Mesendoderm (in vitro differentiated cells): ENCODE measurements at regions not wholly inside any gene's neighbourhood (a gene's known extent, or its start where the extent isn't known, plus 50 kb on each side); places are given as distances from the start of the nearest gene placed in this dataset.

Source experiments
- DNase-seq: peaks from one replicate; pipeline ENCODE4 v3.0.0; 2013
- H2AK5ac ChIP-seq: 2 replicates; pipeline ENCODE4 v1.6.1; 2013; ENCODE audit warnings: low read length, inconsistent platforms
- H2BK120ac ChIP-seq: 2 replicates; pipeline ENCODE4 v1.6.1; 2013; ENCODE audit warnings: low read depth, mild to moderate bottlenecking, low read length, moderate library complexity, mixed read lengths
- H2BK15ac ChIP-seq: replicated peaks from 2 replicates; pipeline ENCODE4 v1.6.1; 2013; ENCODE audit warnings: low read depth, mild to moderate bottlenecking, moderate library complexity
- H2BK5ac ChIP-seq: 2 replicates; pipeline ENCODE4 v1.6.1; 2013; ENCODE audit warnings: low read length, inconsistent platforms
- H3K18ac ChIP-seq: 2 replicates; pipeline ENCODE4 v1.6.1; 2013; ENCODE audit warnings: mild to moderate bottlenecking, low read length, mixed read lengths
- H3K23ac ChIP-seq: one replicate; pipeline ENCODE4 v1.6.1; 2013; ENCODE audit warnings: low read length
- H3K27ac ChIP-seq: 2 replicates; pipeline ENCODE4 v1.5.1; 2013; ENCODE audit warnings: low read depth, mild to moderate bottlenecking, inconsistent platforms, low read length, moderate library complexity
- H3K27me3 ChIP-seq: 2 replicates; pipeline ENCODE4 v1.6.1; 2013; ENCODE audit warnings: low read length, control low read depth, mild to moderate bottlenecking, inconsistent platforms; ENCODE audit not compliant: insufficient read depth, poor library complexity
- H3K36me3 ChIP-seq: 2 replicates; pipeline ENCODE4 v1.6.1; 2013; ENCODE audit warnings: low read length, inconsistent platforms; ENCODE audit not compliant: control insufficient read depth, insufficient read depth
- H3K4ac ChIP-seq: one replicate; pipeline ENCODE4 v1.6.1; 2013; ENCODE audit warnings: low read depth, mild to moderate bottlenecking, low read length, moderate library complexity
- H3K4me1 ChIP-seq: 2 replicates; pipeline ENCODE4 v1.6.1; 2013; ENCODE audit warnings: low read depth, low read length, inconsistent platforms; ENCODE audit not compliant: control insufficient read depth
- H3K4me2 ChIP-seq: 2 replicates; pipeline ENCODE4 v1.6.1; 2013; ENCODE audit warnings: low read length
- H3K4me3 ChIP-seq: 2 replicates; pipeline ENCODE4 v1.5.1; 2013; ENCODE audit warnings: mild to moderate bottlenecking, low read length
- H3K56ac ChIP-seq: one replicate; pipeline ENCODE4 v1.6.1; 2013; ENCODE audit warnings: low read length
- H3K79me1 ChIP-seq: 2 replicates; pipeline ENCODE4 v1.6.1; 2013; ENCODE audit warnings: low read length, inconsistent platforms
- H3K79me2 ChIP-seq: 2 replicates; pipeline ENCODE4 v1.6.1; 2013; ENCODE audit warnings: mild to moderate bottlenecking, low read length; ENCODE audit not compliant: control insufficient read depth, insufficient read depth
- H3K9ac ChIP-seq: 2 replicates; pipeline ENCODE4 v1.6.1; 2013; ENCODE audit warnings: low read length, inconsistent platforms
- H4K5ac ChIP-seq: one replicate; pipeline ENCODE4 v1.6.1; 2013; ENCODE audit warnings: low read length
- H4K8ac ChIP-seq: one replicate; pipeline ENCODE4 v1.6.1; 2013; ENCODE audit warnings: low read depth, mild to moderate bottlenecking, control low read depth, low read length, moderate library complexity
- WGBS: extraction: QIAGEN DNeasy Blood & Tissue Kit; methylation state at CpG from one replicate; pipeline ENCODE4 v1.1.7; 2013; ENCODE audit warnings: low lambda C conversion rate, missing lambda C conversion rate; ENCODE audit not compliant: insufficient coverage; ENCODE audit errors: extremely low coverage; 5-methylcytosine and 5-hydroxymethylcytosine counted together

DNA sequence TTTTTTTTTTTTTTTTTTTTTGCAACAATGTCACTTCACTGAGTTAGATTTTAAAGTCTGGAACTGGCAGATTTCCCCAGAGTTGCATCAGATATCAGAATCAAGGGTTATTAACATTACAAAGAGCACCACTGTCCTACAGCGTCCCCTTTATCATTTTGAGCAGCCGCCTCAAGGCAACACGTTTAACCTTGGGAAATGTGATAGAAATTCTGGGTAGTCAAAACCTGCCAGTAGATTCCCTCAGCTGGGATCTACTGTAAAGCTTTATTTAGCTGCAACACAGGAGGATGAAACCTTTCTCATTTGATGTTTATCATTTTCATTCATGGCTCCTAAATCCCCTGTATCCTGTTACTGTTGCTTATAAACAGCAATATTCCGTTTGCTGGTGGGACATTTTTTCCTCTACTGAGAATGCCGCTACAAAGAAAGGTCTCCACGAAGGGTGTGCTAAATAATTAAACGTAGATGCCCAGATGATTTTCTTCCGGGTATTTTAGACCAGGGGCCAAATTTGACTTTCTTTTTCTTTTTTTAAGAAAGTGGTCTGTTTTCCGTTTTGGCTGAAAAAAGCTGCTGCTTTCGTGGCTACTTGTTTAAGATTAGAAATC lies 436.1 kb upstream of the GOT2 start:
- Histone ChIP-seq H3K36me3 (no peaks in the 10 kb centered on the region), H3K4me3 (no peak overlapping the region), H2BK15ac (no peak overlapping the region), H2BK120ac (no peak overlapping the region), H3K9ac (no peak overlapping the region), H4K8ac (no peak overlapping the region), H3K79me2 (no peaks in the 10 kb centered on the region), H3K4ac (no peak overlapping the region), H2AK5ac (no peak overlapping the region), H4K5ac (no peak overlapping the region), H3K27me3 (no peaks in the 10 kb centered on the region), H3K79me1 (no peaks in the 10 kb centered on the region), H2BK5ac (no peak overlapping the region), H3K56ac (no peak overlapping the region), H3K18ac (peak overlapping the region; percentile 51), H3K27ac (no peak overlapping the region), H3K23ac (no peak overlapping the region), H3K4me2 (no peak overlapping the region), H3K4me1 (peaks cover 2% of the 10 kb centered on the region)
- peak; percentile 81 for DNase-seq
- WGBS, result no CpG with 5 or more reads among the region's 10 CpGs

DNA sequence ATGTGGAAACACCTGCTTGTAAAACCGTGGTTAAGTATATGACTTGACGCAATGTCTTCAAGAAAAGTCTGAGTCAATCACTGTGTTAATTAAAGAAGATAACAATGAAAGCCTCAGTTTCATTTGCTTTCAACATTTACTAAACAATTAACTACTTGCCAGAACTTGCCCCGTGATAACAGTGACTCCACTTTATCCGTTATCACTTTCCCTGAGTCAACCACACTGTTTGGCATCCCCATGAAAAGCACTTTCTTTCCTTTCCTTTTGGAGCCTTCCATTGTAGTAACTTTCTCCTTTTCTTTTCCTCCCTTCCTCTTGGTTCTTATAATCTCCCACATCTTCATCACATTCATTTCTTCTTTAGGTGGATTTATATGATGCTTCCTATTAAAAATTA lies 435.1 kb upstream of the GOT2 start:
- peaks cover 2% of the 10 kb centered on the region for H3K4me1 ChIP-seq
- H3K27ac ChIP-seq, result no peak overlapping the region
- H3K23ac ChIP-seq, result no peak overlapping the region
- WGBS, result no CpG with 5 or more reads among the region's 4 CpGs
- H2BK5ac ChIP-seq, result no peak overlapping the region
- no peaks in the 10 kb centered on the region for H3K79me2 ChIP-seq
- DNase-seq, result peak; percentile 62
- no peak overlapping the region for H4K8ac ChIP-seq
- no peaks in the 10 kb centered on the region for H3K79me1 ChIP-seq
- H3K4me2 ChIP-seq, result no peak overlapping the region
- no peaks in the 10 kb centered on the region for H3K27me3 ChIP-seq
- H2BK120ac ChIP-seq, result no peak overlapping the region
- H3K9ac ChIP-seq, result no peak overlapping the region
- no peak overlapping the region for H3K56ac ChIP-seq
- H2AK5ac ChIP-seq, result no peak overlapping the region
- H3K36me3 ChIP-seq, result no peaks in the 10 kb centered on the region
- H3K4ac ChIP-seq, result no peak overlapping the region
- H3K4me3 ChIP-seq, result no peak overlapping the region
- H3K18ac ChIP-seq, result no peak overlapping the region
- H4K5ac ChIP-seq, result no peak overlapping the region
- H2BK15ac ChIP-seq, result no peak overlapping the region

- H2BK120ac ChIP-seq, result no peak overlapping the region
- no peaks in the 10 kb centered on the region for H3K79me2 ChIP-seq
- H3K79me1 ChIP-seq, result no peaks in the 10 kb centered on the region
- peak overlapping the region; percentile 36 for H2BK15ac ChIP-seq
- H3K4me3 ChIP-seq, result no peak overlapping the region
- no peak overlapping the region for H3K23ac ChIP-seq
- no peak overlapping the region for H3K18ac ChIP-seq
- no peak overlapping the region for H3K56ac ChIP-seq
- no peak overlapping the region for H4K5ac ChIP-seq
- no peak overlapping the region for H3K4me2 ChIP-seq
- no peak overlapping the region for H3K27ac ChIP-seq
- no peak overlapping the region for H3K9ac ChIP-seq
- no peaks in the 10 kb centered on the region for H3K27me3 ChIP-seq
- H3K36me3 ChIP-seq, result no peaks in the 10 kb centered on the region
- no peak overlapping the region for H2BK5ac ChIP-seq
- H2AK5ac ChIP-seq, result no peak overlapping the region
- no peak overlapping the region for H3K4ac ChIP-seq
- peaks cover 2% of the 10 kb centered on the region for H3K4me1 ChIP-seq
- DNase-seq, result no peak
- WGBS, result no CpG with 5 or more reads among the region's 3 CpGs
- no peak overlapping the region for H4K8ac ChIP-seq
Observed at GRCh38 chr16:59168461-59169114, 434.5 kb upstream of the GOT2 start.

DNA sequence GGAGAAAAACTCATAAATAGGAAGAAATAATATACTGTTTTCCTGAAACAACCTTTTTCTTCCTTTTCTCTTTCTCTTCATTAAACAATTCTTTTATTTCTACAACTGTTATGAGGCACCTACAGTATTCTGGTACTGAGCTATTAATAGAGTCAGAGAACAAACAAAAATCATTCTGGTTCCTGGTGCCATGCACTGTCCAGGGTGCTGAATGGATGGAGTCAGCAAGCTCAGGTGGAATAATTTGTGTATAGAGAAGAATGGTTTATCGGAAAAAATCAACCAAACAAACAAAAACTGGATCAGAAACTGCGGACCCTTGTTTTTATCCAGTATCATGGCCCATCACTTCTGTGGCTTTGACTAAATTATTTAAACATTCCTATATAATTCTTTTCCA lies 430.3 kb upstream of the GOT2 start:
- no peak overlapping the region for H4K8ac ChIP-seq
- no peaks in the 10 kb centered on the region for H3K79me1 ChIP-seq
- no peaks in the 10 kb centered on the region for H3K27me3 ChIP-seq
- H3K36me3 ChIP-seq, result no peaks in the 10 kb centered on the region
- H3K9ac ChIP-seq, result no peak overlapping the region
- no peak overlapping the region for H3K27ac ChIP-seq
- no CpG with 5 or more reads among the region's 2 CpGs for WGBS
- no peaks in the 10 kb centered on the region for H3K79me2 ChIP-seq
- H3K4me2 ChIP-seq, result no peak overlapping the region
- H3K23ac ChIP-seq, result no peak overlapping the region
- no peak overlapping the region for H3K4ac ChIP-seq
- no peak overlapping the region for H2BK120ac ChIP-seq
- H2AK5ac ChIP-seq, result no peak overlapping the region
- H3K4me3 ChIP-seq, result no peak overlapping the region
- H3K4me1 ChIP-seq, result no peaks in the 10 kb centered on the region
- H3K56ac ChIP-seq, result no peak overlapping the region
- no peak overlapping the region for H4K5ac ChIP-seq
- no peak overlapping the region for H3K18ac ChIP-seq
- no peak overlapping the region for H2BK5ac ChIP-seq
- no peak overlapping the region for H2BK15ac ChIP-seq
- DNase-seq, result peak; percentile 16

GRCh38 chr16:59163371-59164055 lies 429.4 kb upstream of the GOT2 start:
- Histone ChIP-seq H2BK120ac (no peak overlapping the region), H3K79me2 (no peaks in the 10 kb centered on the region), H2BK5ac (no peak overlapping the region), H2AK5ac (no peak overlapping the region), H3K4me1 (no peaks in the 10 kb centered on the region), H3K4me3 (no peak overlapping the region), H3K4me2 (no peak overlapping the region), H3K36me3 (no peaks in the 10 kb centered on the region), H3K4ac (no peak overlapping the region), H4K5ac (no peak overlapping the region), H2BK15ac (no peak overlapping the region), H3K27me3 (no peaks in the 10 kb centered on the region), H4K8ac (no peak overlapping the region), H3K27ac (no peak overlapping the region), H3K23ac (no peak overlapping the region), H3K18ac (no peak overlapping the region), H3K9ac (no peak overlapping the region), H3K56ac (no peak overlapping the region), H3K79me1 (no peaks in the 10 kb centered on the region)
- WGBS, result no CpG with 5 or more reads among the region's 3 CpGs
- no peak for DNase-seq
